ENCODE measurements at regions not wholly inside any gene's neighbourhood (a gene's known extent, or its start where the extent isn't known, plus 50 kb on each side); places are given as distances from the start of the nearest gene placed in this dataset.

GRCh38 chr15:93321881-93322282 lies 232.9 kb upstream of the RGMA start:
- Histone ChIP-seq H3K27ac (peak overlapping the region in 3 of 4 donors; percentile 18 to 65 (median 20)), H3K9me3 (no peaks in the 10 kb centered on the region), H3K4me1 (no peaks in the 10 kb centered on the region), H3K4me3 (no peak overlapping the region), H3K27me3 (no peaks in the 10 kb centered on the region), H3K36me3 (replicated peaks in 1 of 2; ENCODE audit: insufficient read depth in 1 of 2, low read depth in 2 of 2) (no peaks in the 10 kb centered on the region)
- DNase-seq (peak in 3 of 4 donors; percentile 26 to 31 (median 31)), ATAC-seq (peak; percentile 52)
- 66 to 71% methylated on average over 8 to 9 of the region's 9 CpGs for WGBS, 2 donors
- intact Hi-C loops (cut with DNase I) = no loop called here
- no peak for TF ChIP-seq POLR2A (IDR thresholded peaks at IDR 0.05)
- TF ChIP-seq, protein P1, sequence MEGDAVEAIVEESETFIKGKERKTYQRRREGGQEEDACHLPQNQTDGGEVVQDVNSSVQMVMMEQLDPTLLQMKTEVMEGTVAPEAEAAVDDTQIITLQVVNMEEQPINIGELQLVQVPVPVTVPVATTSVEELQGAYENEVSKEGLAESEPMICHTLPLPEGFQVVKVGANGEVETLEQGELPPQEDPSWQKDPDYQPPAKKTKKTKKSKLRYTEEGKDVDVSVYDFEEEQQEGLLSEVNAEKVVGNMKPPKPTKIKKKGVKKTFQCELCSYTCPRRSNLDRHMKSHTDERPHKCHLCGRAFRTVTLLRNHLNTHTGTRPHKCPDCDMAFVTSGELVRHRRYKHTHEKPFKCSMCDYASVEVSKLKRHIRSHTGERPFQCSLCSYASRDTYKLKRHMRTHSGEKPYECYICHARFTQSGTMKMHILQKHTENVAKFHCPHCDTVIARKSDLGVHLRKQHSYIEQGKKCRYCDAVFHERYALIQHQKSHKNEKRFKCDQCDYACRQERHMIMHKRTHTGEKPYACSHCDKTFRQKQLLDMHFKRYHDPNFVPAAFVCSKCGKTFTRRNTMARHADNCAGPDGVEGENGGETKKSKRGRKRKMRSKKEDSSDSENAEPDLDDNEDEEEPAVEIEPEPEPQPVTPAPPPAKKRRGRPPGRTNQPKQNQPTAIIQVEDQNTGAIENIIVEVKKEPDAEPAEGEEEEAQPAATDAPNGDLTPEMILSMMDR (IDR thresholded peaks at IDR 0.05) = no peak

DNA sequence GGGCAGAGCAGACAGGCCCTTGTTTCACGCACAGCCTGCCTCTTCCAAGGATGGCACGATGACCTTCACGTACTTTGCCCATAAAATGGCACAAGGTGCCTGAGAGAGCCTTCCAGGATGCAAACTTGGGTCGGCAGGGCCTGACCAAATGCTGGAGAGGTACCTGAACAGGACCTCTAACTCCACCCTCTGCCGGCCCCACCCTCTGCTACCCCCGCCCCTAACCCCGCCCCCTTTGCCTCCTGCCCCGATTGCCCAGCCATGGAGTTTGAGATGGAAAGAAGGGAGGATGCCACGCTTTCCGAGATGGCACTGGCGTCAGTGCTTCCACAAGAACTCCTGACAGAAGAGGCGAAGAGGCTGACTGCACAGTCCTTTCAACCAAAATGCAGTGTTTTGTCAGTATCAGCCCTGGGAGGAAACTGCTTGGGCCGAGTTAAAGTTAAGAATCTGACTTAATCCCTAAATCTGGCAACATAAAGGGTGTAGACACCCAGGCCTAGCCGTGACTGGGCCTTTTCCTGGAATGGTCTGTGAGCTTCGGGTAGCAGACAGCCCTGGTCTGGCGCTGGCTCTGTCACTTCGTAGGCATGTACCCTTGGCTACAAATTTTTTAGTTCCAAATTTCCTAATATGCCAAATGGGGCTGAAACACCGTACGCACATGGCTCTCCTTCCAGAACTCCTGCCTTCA lies 230.3 kb upstream of the RGMA start:
- H3K27me3 ChIP-seq = no peaks in the 10 kb centered on the region
- 88 to 92% methylated on average over 14 to 19 of the region's 19 CpGs for WGBS, 2 donors
- DNase-seq = no peak
- ATAC-seq = no peak
- no peaks in the 10 kb centered on the region for H3K9me3 ChIP-seq
- no peaks in the 10 kb centered on the region for H3K4me1 ChIP-seq
- no peak for TF ChIP-seq POLR2A (IDR thresholded peaks at IDR 0.05)
- TF ChIP-seq, protein P1 (IDR thresholded peaks at IDR 0.05) = no peak
- H3K27ac ChIP-seq = no peak overlapping the region
- intact Hi-C loops (cut with DNase I) = no loop called here
- no peaks in the 10 kb centered on the region for H3K36me3 ChIP-seq (replicated peaks in 1 of 2; ENCODE audit: insufficient read depth in 1 of 2, low read depth in 2 of 2)
- no peak overlapping the region for H3K4me3 ChIP-seq

DNA sequence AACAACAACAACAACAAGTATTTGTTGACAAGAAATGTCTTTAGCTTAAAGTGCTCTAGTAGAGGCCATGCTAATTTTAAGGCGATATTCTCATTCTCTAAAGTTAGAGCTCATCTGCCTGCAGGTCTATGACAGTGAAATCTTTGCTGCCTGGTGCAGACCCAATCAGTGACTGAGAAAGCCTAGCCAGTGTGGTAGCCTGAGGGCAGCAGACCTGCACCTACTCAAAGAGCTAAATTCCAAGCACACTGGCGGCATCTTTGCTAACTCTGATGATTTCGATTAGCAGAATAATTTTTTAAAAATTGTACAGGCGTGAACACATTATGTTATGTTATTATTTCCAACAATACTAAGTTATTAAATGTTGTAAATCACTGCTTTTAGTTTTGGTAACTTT lies 228.8 kb upstream of the RGMA start:
- WGBS, 2 donors = 94 to 97% methylated on average over 4 of the region's 4 CpGs
- ATAC-seq = no peak
- no peaks in the 10 kb centered on the region for H3K27me3 ChIP-seq

GRCh38 chr15:93314245-93314644 lies 225.2 kb upstream of the RGMA start:
- Histone ChIP-seq H3K27me3 (no peaks in the 10 kb centered on the region), H3K4me1 (no peaks in the 10 kb centered on the region), H3K4me3 (no peak overlapping the region), H3K9me3 (no peaks in the 10 kb centered on the region), H3K36me3 (replicated peaks in 1 of 2; ENCODE audit: insufficient read depth in 1 of 2, low read depth in 2 of 2) (no peaks in the 10 kb centered on the region), H3K27ac (no peak overlapping the region)
- intact Hi-C loops (cut with DNase I) = no loop called here
- DNase-seq (no peak), ATAC-seq (no peak)
- no peak for TF ChIP-seq POLR2A (IDR thresholded peaks at IDR 0.05)
- TF ChIP-seq, protein P1 (IDR thresholded peaks at IDR 0.05) = no peak
- WGBS, 2 donors = 88 to 91% methylated on average over 5 of the region's 5 CpGs

More for the DNA sequence above, 228.8 kb upstream of the RGMA start:
- Histone ChIP-seq H3K4me3 (no peak overlapping the region), H3K9me3 (no peaks in the 10 kb centered on the region), H3K27ac (no peak overlapping the region), H3K36me3 (replicated peaks in 1 of 2; ENCODE audit: insufficient read depth in 1 of 2, low read depth in 2 of 2) (no peaks in the 10 kb centered on the region), H3K4me1 (no peaks in the 10 kb centered on the region)
- intact Hi-C loops (cut with DNase I) = no loop called here
- no peak for DNase-seq
- TF ChIP-seq, protein P1 (IDR thresholded peaks at IDR 0.05) = no peak
- no peak for TF ChIP-seq POLR2A (IDR thresholded peaks at IDR 0.05)

DNA sequence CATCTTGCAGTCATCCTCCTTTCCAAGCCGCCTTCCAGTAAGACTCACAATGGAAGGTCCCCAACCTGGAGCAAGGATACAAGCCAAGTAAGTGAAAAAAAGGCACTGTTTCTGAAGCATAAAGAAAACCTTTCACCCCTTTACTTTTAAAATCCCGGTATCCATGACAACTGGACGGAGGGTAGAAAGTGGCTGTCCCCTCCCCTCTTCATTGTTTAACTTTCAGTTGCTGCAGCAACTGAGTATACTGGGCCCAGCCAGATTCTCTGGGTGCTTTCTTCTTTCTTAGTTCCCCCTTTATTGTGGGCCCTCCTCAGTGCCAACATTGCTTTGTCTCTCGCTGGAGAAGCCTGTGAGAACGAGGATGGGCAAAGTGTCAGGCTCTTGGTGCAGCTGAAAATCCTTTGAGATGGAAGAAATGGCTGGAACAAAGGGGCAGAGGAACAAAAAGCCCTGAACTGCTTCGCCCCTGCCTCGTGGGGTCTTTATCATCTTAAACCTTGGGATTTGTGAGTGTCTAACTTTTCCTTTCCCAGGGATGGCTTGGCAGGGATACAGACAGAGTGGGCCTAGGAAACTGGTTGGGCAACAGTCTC lies 224.0 kb upstream of the RGMA start:
- ATAC-seq = no peak
- TF ChIP-seq POLR2A (IDR thresholded peaks at IDR 0.05) = no peak
- TF ChIP-seq, protein P1 (IDR thresholded peaks at IDR 0.05) = no peak
- 74 to 77% methylated on average over 7 of the region's 7 CpGs for WGBS, 2 donors
- H3K4me3 ChIP-seq = no peak overlapping the region
- no peaks in the 10 kb centered on the region for H3K27me3 ChIP-seq
- H3K36me3 ChIP-seq (replicated peaks in 1 of 2; ENCODE audit: insufficient read depth in 1 of 2, low read depth in 2 of 2) = no peaks in the 10 kb centered on the region
- H3K4me1 ChIP-seq = no peaks in the 10 kb centered on the region
- no peak overlapping the region for H3K27ac ChIP-seq
- H3K9me3 ChIP-seq = no peaks in the 10 kb centered on the region
- intact Hi-C loops (cut with DNase I) = no loop called here
- DNase-seq = no peak
